ENCODE measurements at regions not wholly inside any gene's neighbourhood (a gene's known extent, or its start where the extent isn't known, plus 50 kb on each side); places are given as distances from the start of the nearest gene placed in this dataset.

GRCh38 chr10:21207852-21208646 lies 310.9 kb upstream of the NEBL start:
- in situ Hi-C loops (cut with HindIII; ENCODE audit: low pct_unique_long_range_greater_than_20kb, low sequenced_read_pairs): no loop called here
- DNase-seq (ENCODE audit: low read depth): no peak

- in situ Hi-C loops (cut with HindIII; ENCODE audit: low pct_unique_long_range_greater_than_20kb, low sequenced_read_pairs): no loop called here
- DNase-seq (ENCODE audit: low read depth): no peak
These were observed 308.2 kb upstream of the NEBL start for GRCh38 chr10:21205328-21205727.

GRCh38 chr10:21203473-21204107 lies 306.5 kb upstream of the NEBL start:
- in situ Hi-C loops (cut with HindIII; ENCODE audit: low pct_unique_long_range_greater_than_20kb, low sequenced_read_pairs): no loop called here
- DNase-seq (ENCODE audit: low read depth): no peak

- DNase-seq (ENCODE audit: low read depth): no peak
- in situ Hi-C loops (cut with HindIII; ENCODE audit: low pct_unique_long_range_greater_than_20kb, low sequenced_read_pairs): no loop called here
These were observed 305.8 kb upstream of the NEBL start for GRCh38 chr10:21202776-21203462.

- no peak for DNase-seq (ENCODE audit: low read depth)
- in situ Hi-C loops (cut with HindIII; ENCODE audit: low pct_unique_long_range_greater_than_20kb, low sequenced_read_pairs): no loop called here
These were observed 302.4 kb upstream of the NEBL start for GRCh38 chr10:21199501-21199900.

GRCh38 chr10:21197838-21198237 lies 300.7 kb upstream of the NEBL start:
- no peak for DNase-seq (ENCODE audit: low read depth)
- in situ Hi-C loops (cut with HindIII; ENCODE audit: low pct_unique_long_range_greater_than_20kb, low sequenced_read_pairs): no loop called here

GRCh38 chr10:21196822-21197395 lies 299.8 kb upstream of the NEBL start:
- DNase-seq (ENCODE audit: low read depth): no peak
- in situ Hi-C loops (cut with HindIII; ENCODE audit: low pct_unique_long_range_greater_than_20kb, low sequenced_read_pairs): no loop called here

- in situ Hi-C loops (cut with HindIII; ENCODE audit: low pct_unique_long_range_greater_than_20kb, low sequenced_read_pairs): no loop called here
- no peak for DNase-seq (ENCODE audit: low read depth)
These were observed 298.1 kb upstream of the NEBL start for GRCh38 chr10:21195252-21195651.

GRCh38 chr10:21194510-21194993 lies 297.4 kb upstream of the NEBL start:
- DNase-seq (ENCODE audit: low read depth): peak; percentile 61
- in situ Hi-C loops (cut with HindIII; ENCODE audit: low pct_unique_long_range_greater_than_20kb, low sequenced_read_pairs): no loop called here

- no peak for DNase-seq (ENCODE audit: low read depth)
- in situ Hi-C loops (cut with HindIII; ENCODE audit: low pct_unique_long_range_greater_than_20kb, low sequenced_read_pairs): no loop called here
These were observed 296.1 kb upstream of the NEBL start for GRCh38 chr10:21193196-21193595.

- in situ Hi-C loops (cut with HindIII; ENCODE audit: low pct_unique_long_range_greater_than_20kb, low sequenced_read_pairs): no loop called here
- DNase-seq (ENCODE audit: low read depth): peak; percentile 16
These were observed 294.4 kb upstream of the NEBL start for GRCh38 chr10:21191512-21191911.

GRCh38 chr10:21184984-21185383 lies 287.9 kb upstream of the NEBL start:
- in situ Hi-C loops (cut with HindIII; ENCODE audit: low pct_unique_long_range_greater_than_20kb, low sequenced_read_pairs): no loop called here
- no peak for DNase-seq (ENCODE audit: low read depth)

- in situ Hi-C loops (cut with HindIII; ENCODE audit: low pct_unique_long_range_greater_than_20kb, low sequenced_read_pairs): no loop called here
- DNase-seq (ENCODE audit: low read depth): no peak
These were observed 287.1 kb upstream of the NEBL start for GRCh38 chr10:21184216-21184615.

- DNase-seq (ENCODE audit: low read depth): no peak
- in situ Hi-C loops (cut with HindIII; ENCODE audit: low pct_unique_long_range_greater_than_20kb, low sequenced_read_pairs): no loop called here
These were observed 285.9 kb upstream of the NEBL start for GRCh38 chr10:21183025-21183424.

- DNase-seq (ENCODE audit: low read depth): no peak
- in situ Hi-C loops (cut with HindIII; ENCODE audit: low pct_unique_long_range_greater_than_20kb, low sequenced_read_pairs): no loop called here
These were observed 284.3 kb upstream of the NEBL start for GRCh38 chr10:21181451-21181850.

- DNase-seq (ENCODE audit: low read depth): no peak
- in situ Hi-C loops (cut with HindIII; ENCODE audit: low pct_unique_long_range_greater_than_20kb, low sequenced_read_pairs): no loop called here
These were observed 283.5 kb upstream of the NEBL start for GRCh38 chr10:21180604-21181003.

GRCh38 chr10:21176934-21177480 lies 279.9 kb upstream of the NEBL start:
- in situ Hi-C loops (cut with HindIII; ENCODE audit: low pct_unique_long_range_greater_than_20kb, low sequenced_read_pairs): no loop called here
- no peak for DNase-seq (ENCODE audit: low read depth)

- no peak for DNase-seq (ENCODE audit: low read depth)
- in situ Hi-C loops (cut with HindIII; ENCODE audit: low pct_unique_long_range_greater_than_20kb, low sequenced_read_pairs): no loop called here
These were observed 278.7 kb upstream of the NEBL start for GRCh38 chr10:21175797-21176196.
